HG02943 (cell line): ENCODE measurements at regions not wholly inside any gene's neighbourhood (a gene's known extent, or its start where the extent isn't known, plus 50 kb on each side); places are given as distances from the start of the nearest gene placed in this dataset.
"Not testable (repeated sequence)": the region's sequence is repeated elsewhere in the genome, so short reads cannot be mapped to it uniquely, and the experiment has no call there.

Experiments used
- ATAC-seq: cut with Tn5 transposase; IDR thresholded peaks from one replicate; pipeline ENCODE4 v1.9.1; 2021; ENCODE audit warnings: mild to moderate bottlenecking, low read depth, moderate library complexity; ENCODE audit not compliant: unreplicated experiment

DNA sequence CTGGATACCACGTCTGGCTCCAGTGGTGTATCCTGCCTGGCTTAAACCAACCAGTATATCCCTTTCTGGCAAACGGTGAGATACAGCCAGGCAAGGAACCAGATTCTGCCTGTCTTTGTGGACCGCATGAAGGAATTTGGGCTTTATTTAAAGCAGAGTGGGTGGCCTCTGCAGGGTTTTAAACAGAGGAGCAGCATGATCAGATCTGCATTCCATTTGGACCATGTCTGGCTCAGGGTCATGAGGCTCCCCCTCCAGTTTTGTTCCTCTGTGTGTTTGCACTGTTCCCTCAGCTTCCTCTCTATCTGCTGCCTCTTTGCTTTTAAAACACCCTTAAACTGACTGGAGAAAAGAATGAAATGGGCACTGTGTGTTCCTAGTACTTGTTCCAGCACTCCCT is 195.0 kb downstream of the GIPC2 start:
- no peak for ATAC-seq

DNA sequence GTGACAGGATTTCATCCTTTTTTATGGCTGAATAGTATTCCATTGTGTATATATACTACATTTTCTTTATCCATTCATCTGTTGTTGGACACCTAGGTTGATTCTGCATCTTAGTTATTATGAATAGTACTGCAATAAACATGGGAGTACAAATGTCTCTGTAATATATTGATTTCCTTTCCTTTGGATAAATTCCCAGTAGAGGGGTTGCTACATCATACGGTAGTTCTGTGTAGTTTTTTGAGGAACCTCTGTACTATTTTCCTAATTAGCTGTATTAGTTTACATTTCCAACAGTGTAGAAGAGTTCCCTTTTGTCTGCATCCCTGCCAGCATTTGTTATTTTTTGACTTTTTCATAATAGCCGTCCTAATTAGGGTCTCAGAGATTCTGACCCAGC is 201.3 kb downstream of the GIPC2 start:
- ATAC-seq = no peak

DNA sequence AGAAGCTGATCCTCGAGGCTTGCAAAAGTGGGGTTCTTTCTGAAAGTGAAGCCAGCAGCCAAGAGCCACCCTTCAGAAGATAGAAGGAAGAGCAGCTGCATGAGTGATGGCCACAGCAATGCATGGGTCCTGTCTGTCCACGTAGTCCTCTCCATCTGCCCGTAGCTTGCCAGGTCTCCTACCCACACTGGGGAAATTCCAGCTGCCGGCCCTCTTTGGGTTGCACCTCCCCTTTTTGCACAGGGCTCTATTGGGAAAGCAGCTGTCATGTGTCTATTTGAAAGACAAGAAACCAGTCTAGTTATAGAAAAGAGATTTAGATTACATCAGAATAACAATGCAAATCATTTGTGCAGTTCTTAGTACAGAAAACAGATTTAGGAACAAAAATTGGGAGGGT is 204.4 kb downstream of the GIPC2 start:
- ATAC-seq = no peak

DNA sequence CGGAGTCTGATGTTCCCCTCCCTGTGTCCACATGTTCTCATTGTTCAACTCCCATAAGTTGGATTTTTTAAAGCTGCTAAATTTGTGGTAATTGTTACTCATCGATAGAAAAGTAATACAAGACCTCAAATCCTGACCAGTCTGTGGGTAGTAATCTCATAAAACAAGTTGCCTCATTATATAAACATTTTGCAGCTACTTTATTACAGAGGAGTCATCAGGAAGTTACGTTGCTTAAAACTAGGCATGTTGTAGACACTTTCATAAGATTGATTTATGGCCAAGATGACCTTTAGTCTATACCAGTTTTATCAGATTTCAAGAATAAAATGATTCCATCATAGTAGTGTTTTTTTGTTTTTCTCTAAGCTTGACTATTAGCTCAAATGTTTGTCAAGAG is 208.8 kb downstream of the GIPC2 start:
- ATAC-seq = no peak

DNA sequence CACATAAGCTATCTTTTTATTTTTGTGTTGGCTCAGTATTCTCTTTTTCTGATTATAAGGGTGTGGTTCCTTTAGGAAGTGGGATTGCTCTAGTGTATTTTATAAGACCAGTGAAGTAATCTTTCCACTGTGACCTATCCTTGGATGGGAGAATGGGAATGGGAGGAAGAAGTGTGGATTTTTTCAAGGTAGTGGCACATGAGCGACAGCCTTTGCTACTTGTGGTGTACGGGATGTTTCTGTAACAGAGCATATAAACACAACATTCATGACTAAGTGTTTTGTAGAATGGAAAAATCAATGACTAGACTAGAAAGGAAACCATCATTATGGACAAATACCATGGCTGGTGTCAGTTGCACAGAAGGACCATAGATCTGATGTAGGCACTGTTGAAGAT is 209.6 kb downstream of the GIPC2 start:
- no peak for ATAC-seq

DNA sequence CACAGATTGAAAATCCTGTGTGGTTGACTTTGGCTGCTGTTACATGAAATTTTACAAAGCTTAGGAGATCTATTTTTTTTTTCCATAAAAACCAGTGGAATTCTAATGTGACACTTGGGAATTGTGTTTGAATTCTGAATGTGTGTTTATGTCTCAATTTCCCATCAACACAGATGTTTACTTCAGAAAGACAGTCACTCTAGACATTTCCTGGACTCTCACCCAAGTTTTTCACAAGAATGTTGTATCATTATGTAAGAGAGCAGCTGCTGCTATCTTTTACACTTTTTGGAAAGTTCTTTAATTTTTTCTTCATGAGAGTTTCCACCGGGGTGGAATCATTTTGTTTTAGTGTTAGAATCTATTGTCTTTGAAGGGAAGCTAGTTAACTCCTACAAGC is 210.1 kb downstream of the GIPC2 start:
- ATAC-seq = no peak

DNA sequence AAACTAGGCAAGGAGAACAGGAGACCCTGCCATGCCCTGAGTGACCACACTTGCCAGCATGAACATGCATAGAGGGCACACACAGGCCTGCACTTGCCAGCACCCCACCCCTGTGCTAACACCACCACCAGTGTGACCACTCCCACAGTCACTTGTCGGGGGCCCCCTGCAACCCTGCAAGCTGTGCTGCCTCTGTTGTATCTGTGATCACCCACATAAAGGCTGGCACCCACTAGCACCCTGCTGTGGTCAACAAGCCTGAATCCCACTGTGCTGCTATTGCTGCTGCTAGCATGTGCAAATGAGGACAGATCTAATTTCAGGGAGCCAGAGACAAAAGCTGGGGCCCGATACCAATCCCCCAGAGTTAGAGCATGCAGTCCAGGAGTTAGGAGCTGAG is 217.7 kb downstream of the GIPC2 start:
- no peak for ATAC-seq

DNA sequence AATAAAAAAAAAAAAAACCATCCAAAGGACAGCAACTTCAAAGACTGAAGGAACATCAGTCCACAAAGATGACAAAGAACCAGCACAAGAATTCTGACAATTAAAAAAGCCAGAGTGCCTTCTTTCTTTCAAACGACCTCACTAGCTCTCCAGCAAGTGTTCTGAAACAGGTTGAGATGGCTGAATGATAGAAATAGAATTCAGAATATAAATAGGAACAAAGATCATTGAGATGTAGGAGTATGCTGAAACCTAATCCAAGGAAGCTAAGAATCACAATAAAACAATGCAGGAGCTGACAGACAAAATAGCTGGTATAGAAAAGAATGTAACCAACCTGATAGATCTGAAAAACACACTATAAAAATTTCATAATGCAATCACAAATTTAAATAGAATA is 218.2 kb downstream of the GIPC2 start:
- ATAC-seq = no peak

DNA sequence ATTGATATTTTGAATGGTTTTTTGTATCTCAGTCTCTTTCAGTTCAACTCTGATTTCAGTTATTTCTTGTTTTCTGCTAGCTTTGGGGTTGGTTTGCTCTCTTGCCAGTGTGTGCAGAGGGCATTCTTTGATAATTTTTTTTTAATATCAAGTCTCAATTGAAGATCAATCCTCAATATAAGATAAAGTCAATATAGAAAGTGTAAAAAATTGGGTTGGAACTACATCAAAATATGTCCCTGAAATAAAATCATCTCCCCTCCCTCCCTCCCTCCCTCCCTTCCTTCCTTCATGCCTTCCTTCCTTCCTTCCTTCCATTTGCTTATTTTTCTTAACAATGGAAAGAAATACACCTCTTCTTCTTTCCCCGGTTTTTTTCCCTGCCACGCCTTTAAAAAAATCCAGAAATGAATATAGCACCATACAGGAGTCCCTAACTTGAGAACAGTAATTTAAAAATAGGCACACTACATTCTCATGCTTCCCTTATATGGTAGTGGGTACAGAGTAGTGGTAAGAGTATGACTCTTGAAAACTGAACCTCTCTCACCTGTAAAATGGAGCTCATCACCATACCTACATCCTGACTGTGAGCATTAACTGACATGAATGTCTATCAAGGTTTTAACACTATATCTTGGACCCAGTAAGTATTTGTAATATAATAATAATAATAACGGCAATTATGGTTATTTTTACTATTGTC is 221.9 kb downstream of the GIPC2 start:
- no peak for ATAC-seq

DNA sequence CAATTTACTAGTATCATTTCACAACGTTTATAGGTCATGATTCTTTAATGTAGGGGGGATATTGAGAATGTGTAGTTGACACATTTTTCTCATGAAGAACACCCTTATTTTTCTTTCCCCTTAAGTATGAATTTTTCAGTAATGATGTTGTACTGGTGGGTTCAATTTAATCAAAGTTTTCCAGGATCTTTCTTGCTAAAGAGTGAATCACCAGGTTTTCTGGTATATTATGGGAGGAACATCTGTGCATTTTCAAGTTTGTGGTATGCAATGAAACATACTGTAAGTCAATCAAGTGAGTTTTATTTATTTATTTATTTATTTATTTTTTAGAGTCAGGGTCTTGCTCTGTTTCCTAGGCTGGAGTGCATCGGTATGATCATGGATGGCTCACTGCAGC is 221.2 kb upstream of the PTGFR start:
- ATAC-seq = no peak

DNA sequence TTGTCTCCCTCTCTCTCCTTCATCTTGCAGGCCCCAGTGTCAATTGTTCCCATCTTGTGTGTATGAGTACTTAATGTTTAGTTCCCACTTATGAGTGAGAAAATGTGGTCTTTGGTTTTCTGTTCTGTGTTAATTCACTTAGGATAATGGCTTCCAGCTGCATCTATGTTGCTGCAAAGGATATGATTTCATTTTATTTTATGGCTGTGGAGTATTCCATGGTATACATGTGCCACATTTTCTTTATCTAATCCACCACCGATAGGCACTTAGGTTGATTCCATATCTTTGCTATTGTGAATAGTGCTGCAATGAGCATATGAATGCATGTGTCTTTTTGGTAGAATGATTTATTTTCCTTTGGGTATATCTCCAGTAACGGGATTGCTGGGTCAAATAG is 219.4 kb upstream of the PTGFR start:
- not testable (repeated sequence) for ATAC-seq

DNA sequence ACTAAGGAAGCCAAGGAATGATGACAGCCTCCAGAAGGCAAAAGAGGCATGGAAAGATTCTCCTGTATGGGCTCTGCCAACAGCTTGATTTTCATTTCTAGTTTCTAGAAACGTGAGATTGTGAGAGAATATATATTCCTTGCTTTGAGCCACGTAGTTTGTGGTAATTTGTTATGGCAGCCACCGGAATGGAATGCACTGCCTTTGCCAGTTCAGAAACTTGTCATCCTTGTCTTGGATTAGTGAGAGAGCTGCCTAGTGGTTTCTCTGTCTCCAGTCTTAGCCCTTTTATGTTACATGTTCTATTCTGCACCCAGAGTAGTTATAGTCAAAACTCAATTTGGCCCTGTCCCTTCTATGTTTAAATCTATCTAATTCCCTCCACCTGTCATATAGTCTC is 216.0 kb upstream of the PTGFR start:
- ATAC-seq = no peak

DNA sequence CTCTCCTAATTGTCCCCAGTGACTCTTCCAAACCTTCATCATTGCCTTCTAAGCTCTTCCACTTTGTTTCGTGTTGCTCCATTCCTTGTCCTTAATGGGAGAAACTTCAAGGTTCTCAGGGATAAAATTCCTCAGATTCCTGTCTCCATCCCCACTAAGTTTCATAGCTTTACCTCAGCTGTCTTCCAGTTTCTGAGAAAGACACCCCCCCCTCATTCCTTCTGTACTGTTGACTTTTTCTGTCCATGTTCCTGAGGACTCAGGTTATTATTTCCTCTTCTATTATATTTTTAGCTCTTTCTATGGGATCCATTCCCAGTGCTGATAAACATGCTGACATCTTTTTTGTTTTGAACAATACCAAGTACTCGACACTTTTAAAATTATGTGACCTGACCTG is 215.3 kb upstream of the PTGFR start:
- no peak for ATAC-seq

DNA sequence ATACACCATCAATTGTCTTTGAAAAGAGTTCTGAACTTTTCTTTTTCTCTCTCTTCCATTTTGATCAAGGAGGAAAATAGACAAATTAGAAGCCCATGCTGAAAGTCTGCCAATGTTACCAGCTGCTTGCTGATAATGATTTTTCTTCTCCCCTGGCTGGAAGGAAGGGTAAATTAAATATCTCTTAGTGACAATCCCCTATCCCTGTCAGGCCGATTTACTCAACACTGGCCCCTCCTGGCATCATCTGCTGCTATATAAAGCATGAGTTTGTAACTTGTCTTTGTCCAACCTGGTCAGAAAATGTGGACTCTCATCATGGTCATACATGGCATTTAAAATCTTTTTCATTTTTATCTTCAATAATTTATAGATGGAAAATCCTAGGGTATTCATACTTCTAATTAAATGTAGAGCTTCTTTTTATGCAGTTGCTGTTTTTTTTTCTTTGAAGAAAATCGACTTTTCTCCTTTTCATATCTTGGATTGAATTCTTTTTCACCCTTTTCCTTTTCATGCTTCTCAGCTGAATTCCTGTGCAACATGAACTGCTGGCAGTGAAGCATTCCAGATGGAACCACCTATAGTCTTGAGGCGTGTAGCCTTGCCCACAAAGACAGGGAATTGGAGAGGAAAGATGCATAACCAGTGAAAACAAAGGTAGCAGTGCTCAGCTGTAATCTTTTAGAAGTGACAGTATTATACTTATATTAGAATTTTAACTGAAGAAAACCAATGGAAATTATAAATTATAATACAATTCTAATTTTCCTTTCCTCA is 214.7 kb upstream of the PTGFR start:
- no peak for ATAC-seq

DNA sequence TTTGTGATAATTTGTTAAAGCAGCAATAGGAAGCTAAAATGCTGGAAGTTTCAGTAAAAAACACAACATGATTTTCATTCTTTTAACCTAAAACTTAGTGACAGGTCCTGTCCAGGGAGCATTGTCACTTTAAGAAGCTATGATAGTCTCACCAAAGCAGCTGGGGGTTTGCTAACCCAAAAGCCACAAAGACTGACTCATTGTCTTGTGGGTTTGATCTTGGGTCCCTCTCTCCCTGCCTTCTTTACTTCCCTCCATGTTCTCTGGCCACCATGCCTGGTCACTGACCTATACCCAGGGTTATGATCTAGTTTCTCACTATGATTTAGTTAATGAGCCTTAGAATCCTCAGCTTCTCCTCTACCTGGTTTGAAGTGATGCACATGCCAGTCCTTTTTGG is 213.5 kb upstream of the PTGFR start:
- peak; percentile 66 for ATAC-seq

DNA sequence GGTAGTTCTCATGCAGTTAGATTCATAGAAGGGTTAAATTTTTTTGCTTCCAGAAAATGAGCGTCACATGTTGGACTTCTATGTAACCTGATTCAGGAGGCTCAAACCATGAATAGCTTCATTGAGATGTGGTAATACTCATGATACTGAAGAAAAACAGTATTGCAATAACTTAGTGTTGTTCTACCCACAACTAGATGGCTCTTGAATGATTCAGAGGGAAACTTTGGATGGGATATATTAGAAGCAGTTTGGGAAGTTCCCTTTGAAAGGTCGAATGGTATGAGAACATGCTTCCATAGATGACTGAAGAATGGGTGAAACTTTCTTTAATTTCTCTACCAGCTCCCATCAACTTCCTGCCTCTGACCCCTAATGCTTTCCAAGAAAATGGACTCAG is 211.7 kb upstream of the PTGFR start:
- ATAC-seq = no peak

DNA sequence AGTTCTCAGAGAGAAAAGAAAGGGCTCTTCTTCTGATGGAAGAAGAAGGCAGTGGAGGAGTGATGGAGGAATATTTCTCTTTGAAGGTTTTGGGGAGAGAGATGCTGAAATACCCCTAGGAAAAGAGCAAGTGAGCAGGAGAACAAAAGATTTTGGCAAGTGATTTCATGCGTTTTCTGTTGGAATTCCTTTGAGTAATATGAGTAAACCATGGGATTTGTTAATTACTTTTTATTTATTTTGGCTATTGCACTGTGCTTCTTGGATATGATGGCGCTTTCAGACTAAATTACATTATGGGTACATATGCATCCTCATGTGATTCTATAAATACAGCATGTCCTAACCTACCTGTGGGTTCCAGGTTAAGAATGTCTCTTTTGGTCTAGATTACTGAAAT is 210.1 kb upstream of the PTGFR start:
- ATAC-seq = no peak

DNA sequence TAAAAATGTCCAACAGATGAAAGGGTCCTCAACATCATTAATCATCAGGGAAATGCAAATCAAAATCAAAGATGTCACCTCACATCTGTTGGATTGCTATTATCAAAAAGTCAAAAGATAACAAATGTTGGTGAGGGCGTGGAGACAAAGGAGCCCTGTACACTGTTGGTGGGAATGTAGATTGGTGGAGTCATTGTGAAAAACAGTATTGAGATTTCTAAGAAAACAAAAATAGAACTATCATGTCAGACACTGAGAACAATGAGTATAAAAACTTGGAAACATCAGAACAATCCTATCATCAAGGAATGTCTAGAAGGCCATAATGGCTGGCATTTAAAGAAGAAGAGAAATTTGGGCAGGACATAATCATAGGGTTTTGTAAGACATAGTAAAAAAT is 209.2 kb upstream of the PTGFR start:
- no peak for ATAC-seq

DNA sequence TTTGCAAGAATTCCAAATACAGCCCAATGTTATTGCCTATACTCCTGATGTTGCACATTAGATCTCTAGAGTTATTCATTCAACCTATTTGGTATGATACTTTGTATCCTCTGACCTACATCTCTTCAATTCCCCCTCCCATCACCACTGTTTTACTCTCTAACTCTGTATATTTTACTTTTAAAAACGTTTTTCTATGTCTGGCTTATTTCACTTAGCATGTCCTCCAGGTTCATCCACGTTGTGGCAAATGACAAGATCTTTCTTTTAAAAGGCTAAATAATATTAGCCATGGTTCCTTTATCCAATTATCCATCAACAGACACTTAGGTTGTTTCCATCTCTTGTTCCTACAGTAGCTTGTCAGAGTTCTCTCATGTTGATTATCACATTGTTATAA is 207.1 kb upstream of the PTGFR start:
- no peak for ATAC-seq

DNA sequence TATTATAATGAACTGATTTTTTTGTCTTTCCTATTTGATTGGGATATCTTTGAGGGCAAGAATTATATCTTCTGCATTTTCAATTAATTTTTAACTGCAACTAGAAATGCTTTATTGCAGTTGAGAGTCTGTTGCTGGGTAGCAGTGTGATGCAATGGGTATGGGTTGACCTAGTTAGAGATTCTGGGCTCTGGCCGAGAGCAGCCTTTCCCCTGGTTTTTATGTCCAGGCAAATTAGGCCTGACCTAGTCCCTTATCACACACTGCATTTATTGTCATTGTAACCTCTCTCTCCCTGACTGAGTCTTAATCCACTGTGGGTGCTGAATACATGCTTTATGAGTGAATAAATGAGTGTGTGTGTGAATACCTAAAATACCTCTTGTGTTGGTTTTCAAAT is 206.4 kb upstream of the PTGFR start:
- ATAC-seq = no peak

DNA sequence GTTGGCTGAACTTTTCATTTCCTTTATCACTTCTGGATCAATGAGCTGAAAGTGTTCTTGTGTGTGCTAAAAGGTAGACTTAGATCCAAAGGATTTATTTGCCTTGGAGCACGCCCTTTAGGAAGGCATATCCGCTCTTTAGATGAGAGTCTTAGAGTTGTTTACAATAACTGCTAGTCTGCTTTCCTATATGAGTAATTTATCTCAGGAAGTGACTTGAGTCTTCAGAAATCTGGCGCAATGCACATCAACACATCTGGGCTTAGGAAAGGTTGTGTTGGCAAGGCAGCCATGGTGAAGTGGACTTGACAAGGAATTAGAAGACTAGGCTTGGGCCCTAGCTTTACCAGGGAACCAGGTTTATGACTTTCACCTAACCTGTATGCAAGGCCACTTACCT is 204.1 kb upstream of the PTGFR start:
- no peak for ATAC-seq

DNA sequence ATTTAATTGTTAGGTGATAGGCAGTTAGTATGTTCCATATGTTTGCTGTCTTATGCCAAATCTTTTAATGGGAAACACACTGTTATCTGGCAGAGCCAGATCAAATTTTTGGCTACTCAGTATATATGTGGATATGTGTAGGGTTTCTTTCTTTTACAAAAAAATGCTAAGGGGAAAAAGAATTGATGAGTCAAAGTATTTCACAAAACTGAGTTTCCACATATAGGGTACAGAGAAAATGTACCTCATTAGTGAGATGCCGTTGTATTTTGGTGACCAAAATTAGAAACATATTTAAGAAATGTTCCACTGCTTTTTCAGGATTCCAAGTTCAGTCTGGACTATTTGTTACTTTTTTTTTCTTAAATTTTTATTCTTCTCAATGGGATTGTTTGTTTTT is 201.2 kb upstream of the PTGFR start:
- no peak for ATAC-seq
